Epithelial cell of prostate (primary cell): ENCODE measurements at regions not wholly inside any gene's neighbourhood (a gene's known extent, or its start where the extent isn't known, plus 50 kb on each side); places are given as distances from the start of the nearest gene placed in this dataset.

Source experiments
- DNase-seq: peaks from one replicate; pipeline ENCODE4 v3.0.0-alpha.2; 2011; ENCODE audit warnings: low read depth, low spot score
- H3K27ac ChIP-seq: fragments of 450-650 bp; 2 replicates; pipeline ENCODE4 v1.5.1; 2017; ENCODE audit warnings: mild to moderate bottlenecking

GRCh38 chr17:70230850-70231640, 61.7 kb downstream of the KCNJ2 start:
- no peak overlapping the region for H3K27ac ChIP-seq
- no peak for DNase-seq

- no peak overlapping the region for H3K27ac ChIP-seq
- DNase-seq = no peak
These were observed 63.1 kb downstream of the KCNJ2 start for GRCh38 chr17:70232466-70232865.

- no peak for DNase-seq
- no peak overlapping the region for H3K27ac ChIP-seq
These were observed 65.9 kb downstream of the KCNJ2 start for GRCh38 chr17:70235252-70235651.

GRCh38 chr17:70238228-70238627, 68.9 kb downstream of the KCNJ2 start:
- no peak overlapping the region for H3K27ac ChIP-seq
- no peak for DNase-seq

GRCh38 chr17:70238646-70239045, 69.3 kb downstream of the KCNJ2 start:
- no peak for DNase-seq
- no peak overlapping the region for H3K27ac ChIP-seq

GRCh38 chr17:70239391-70239826, 70.1 kb downstream of the KCNJ2 start:
- H3K27ac ChIP-seq = no peak overlapping the region
- DNase-seq = no peak

- H3K27ac ChIP-seq = no peak overlapping the region
- DNase-seq = no peak
These were observed 71.7 kb downstream of the KCNJ2 start for GRCh38 chr17:70241071-70241470.

- no peak overlapping the region for H3K27ac ChIP-seq
- no peak for DNase-seq
These were observed 73.6 kb downstream of the KCNJ2 start for GRCh38 chr17:70242781-70243437.

GRCh38 chr17:70251706-70252105, 82.4 kb downstream of the KCNJ2 start:
- H3K27ac ChIP-seq = no peak overlapping the region
- no peak for DNase-seq

- DNase-seq = no peak
- no peak overlapping the region for H3K27ac ChIP-seq
These were observed 85.6 kb downstream of the KCNJ2 start for GRCh38 chr17:70254735-70255460.

GRCh38 chr17:70256751-70257150, 87.4 kb downstream of the KCNJ2 start:
- H3K27ac ChIP-seq = no peak overlapping the region
- DNase-seq = no peak

- no peak for DNase-seq
These were observed 89.1 kb downstream of the KCNJ2 start for GRCh38 chr17:70258465-70258864.

GRCh38 chr17:70259400-70259799, 90.1 kb downstream of the KCNJ2 start:
- H3K27ac ChIP-seq = no peak overlapping the region
- DNase-seq = no peak

More at GRCh38 chr17:70258465-70258864, 89.1 kb downstream of the KCNJ2 start:
- no peak overlapping the region for H3K27ac ChIP-seq

GRCh38 chr17:70261170-70261569, 91.8 kb downstream of the KCNJ2 start:
- H3K27ac ChIP-seq = no peak overlapping the region
- no peak for DNase-seq

GRCh38 chr17:70265471-70265870, 96.1 kb downstream of the KCNJ2 start:
- no peak for DNase-seq

GRCh38 chr17:70266394-70266793, 97.1 kb downstream of the KCNJ2 start:
- DNase-seq = no peak
- H3K27ac ChIP-seq = no peak overlapping the region

More at GRCh38 chr17:70265471-70265870, 96.1 kb downstream of the KCNJ2 start:
- no peak overlapping the region for H3K27ac ChIP-seq

- no peak for DNase-seq
- no peak overlapping the region for H3K27ac ChIP-seq
These were observed 99.1 kb downstream of the KCNJ2 start for GRCh38 chr17:70268383-70268782.

- DNase-seq = no peak
- no peak overlapping the region for H3K27ac ChIP-seq
These were observed 101.2 kb downstream of the KCNJ2 start for GRCh38 chr17:70270554-70270953.

GRCh38 chr17:70271200-70271599, 101.9 kb downstream of the KCNJ2 start:
- no peak overlapping the region for H3K27ac ChIP-seq
- DNase-seq = no peak

- no peak overlapping the region for H3K27ac ChIP-seq
These were observed 102.3 kb downstream of the KCNJ2 start for GRCh38 chr17:70271672-70272071.

GRCh38 chr17:70274255-70274654, 104.9 kb downstream of the KCNJ2 start:
- no peak overlapping the region for H3K27ac ChIP-seq

More at GRCh38 chr17:70271672-70272071, 102.3 kb downstream of the KCNJ2 start:
- no peak for DNase-seq

More at GRCh38 chr17:70274255-70274654, 104.9 kb downstream of the KCNJ2 start:
- DNase-seq = no peak
